HCT116 (cell line): ENCODE measurements at regions not wholly inside any gene's neighbourhood (a gene's known extent, or its start where the extent isn't known, plus 50 kb on each side); places are given as distances from the start of the nearest gene placed in this dataset.

Experiments used
- ATAC-seq: fragments of 200-7000 bp; cut with Tn5 transposase; 2 replicates; pipeline ENCODE4 v1.9.1; 2020; ENCODE audit warnings: mild to moderate bottlenecking, moderate library complexity
- BruUV-seq: library from RNA; stranded (reverse); fragments of 400-500 nt; replicated peaks from 2 replicates; lab custom pipeline; 2021; lab: Mats Ljungman, UMichigan
- CTCF ChIA-PET: fragments of 300-600 bp; sonication (Branson Sonifier 250); formaldehyde crosslinking; loops from one replicate; lab custom pipeline; 2021; ENCODE audit warnings: antibody characterized with exemption; lab: Charles Lee
- POLR2A ChIA-PET: fragments of 300-600, 350-600 bp; sonication (Branson Sonifier 250); formaldehyde crosslinking; loops from one replicate; lab custom pipeline; 2021; ENCODE audit warnings: antibody characterized with exemption; lab: Charles Lee
- RAD21 ChIA-PET, 2 experiments: fragments of 300-600 bp; sonication (Branson Sonifier 250); formaldehyde crosslinking; loops; one replicate each; lab custom pipeline; 2023; ENCODE audit warnings: low total read pairs in 2 of 2; ENCODE audit not compliant: uncharacterized antibody in 2 of 2, unreplicated experiment in 2 of 2, low non-redundant PET in 1 of 2; lab: Charles Lee
- DNase-seq: peaks from one replicate; pipeline ENCODE4 v3.0.0-alpha.2; 2010; ENCODE audit warnings: low read depth, low spot score
- H2AFZ ChIP-seq: fragments of 200-600 bp; shearing (Covaris generic), sonication (generic); 2 replicates; pipeline ENCODE4 v1.6.1; 2017; ENCODE audit warnings: low read depth, mixed run types, mixed read lengths, antibody characterized with exemption, low read length; ENCODE audit not compliant: poor library complexity, severe bottlenecking
- H3K27ac ChIP-seq: 2 replicates; pipeline ENCODE4 v1.5.1; 2012; ENCODE audit warnings: low read depth, low read length
- H3K27me3 ChIP-seq: fragments of 200-600 bp; sonication (generic); 2 replicates; pipeline ENCODE4 v1.6.1; 2016; ENCODE audit warnings: mixed run types, low read length, mixed read lengths; ENCODE audit not compliant: insufficient read depth
- H3K36me3 ChIP-seq, 2 experiments: fragments of 200-500 bp in 1 of 2; fragments of 200-600 bp in 1 of 2; sonication (Bioruptor generic) in 1 of 2; sonication (generic) in 1 of 2; 2 replicates each; pipeline versions ENCODE4 v1.5.1 to v1.6.1; 2014 to 2016; ENCODE audit warnings: low read length in 2 of 2, inconsistent platforms in 1 of 2, mixed read lengths in 1 of 2, mixed run types in 1 of 2; ENCODE audit not compliant: insufficient read depth in 2 of 2, control insufficient read depth in 1 of 2
- H3K4me1 ChIP-seq, 2 experiments: fragments of 200-600 bp in 1 of 2; sonication (generic) in 1 of 2; 2 replicates each; pipeline versions ENCODE4 v1.5.1 to v1.6.1; 2012 to 2017; ENCODE audit warnings: low read length in 2 of 2, inconsistent platforms in 1 of 2, mild to moderate bottlenecking in 1 of 2, mixed read lengths in 1 of 2, mixed run types in 1 of 2, moderate library complexity in 1 of 2; ENCODE audit not compliant: insufficient read depth in 2 of 2, control insufficient read depth in 1 of 2
- H3K4me2 ChIP-seq: fragments of 200-600 bp; sonication (generic); 2 replicates; pipeline ENCODE4 v1.6.1; 2017; ENCODE audit warnings: mixed run types, low read length, mixed read lengths
- H3K4me3 ChIP-seq, 2 experiments: fragments of 200-600 bp in 1 of 2; sonication (generic) in 1 of 2; replicated peaks in 1 of 2; 2 replicates each; pipeline ENCODE4 v1.5.1; 2011 to 2016; ENCODE audit warnings: low read length in 2 of 2, control low read depth in 1 of 2, low read depth in 1 of 2, mild to moderate bottlenecking in 1 of 2, mixed read lengths in 1 of 2, mixed run types in 1 of 2
- H3K79me2 ChIP-seq: fragments of 200-600 bp; sonication (generic); 2 replicates; pipeline ENCODE4 v1.6.1; 2017; ENCODE audit warnings: mild to moderate bottlenecking, mixed run types, low read length, moderate library complexity, mixed read lengths; ENCODE audit not compliant: insufficient read depth
- H3K9ac ChIP-seq: fragments of 200-600 bp; sonication (generic); 2 replicates; pipeline ENCODE4 v1.6.1; 2016; ENCODE audit warnings: low read length, mixed read lengths
- H3K9me2 ChIP-seq: fragments of 200-600 bp; sonication (generic), shearing (Covaris generic); 2 replicates; pipeline ENCODE4 v1.6.1; 2017; ENCODE audit warnings: mixed run types, mild to moderate bottlenecking, moderate library complexity; ENCODE audit not compliant: insufficient read depth
- H3K9me3 ChIP-seq, 2 experiments: fragments of 200-500 bp in 1 of 2; fragments of 200-600 bp in 1 of 2; sonication (Bioruptor generic) in 1 of 2; sonication (generic) in 1 of 2; 2 replicates each; pipeline ENCODE4 v1.6.1; 2014 to 2017; ENCODE audit warnings: low read length in 2 of 2, mixed read lengths in 2 of 2, inconsistent platforms in 1 of 2, low read depth in 1 of 2, mild to moderate bottlenecking in 1 of 2, mixed run types in 1 of 2, moderate library complexity in 1 of 2; ENCODE audit not compliant: control insufficient read depth in 1 of 2, insufficient read depth in 1 of 2
- H4K20me1 ChIP-seq: fragments of 200-600 bp; sonication (generic), shearing (Covaris generic); 2 replicates; pipeline ENCODE4 v1.6.1; 2017; ENCODE audit warnings: mixed run types, mild to moderate bottlenecking, moderate library complexity; ENCODE audit not compliant: insufficient read depth
- ATF3 ChIP-seq: IDR thresholded peaks from 2 replicates; pipeline ENCODE4 v1.6.1; 2012
- CBX3 ChIP-seq: IDR thresholded peaks from 2 replicates; pipeline ENCODE4 v1.6.1; 2012; ENCODE audit warnings: low read depth
- CTCF ChIP-seq, 3 experiments: fragments of 200-600 bp in 1 of 3; sonication (generic) in 1 of 3; IDR thresholded peaks in 2 of 3; conservative IDR thresholded peaks in 1 of 3; 2 replicates each; pipeline ENCODE4 v1.5.1; 2012 to 2017; ENCODE audit warnings: low read depth in 2 of 3, low read length in 2 of 3, antibody characterized with exemption in 1 of 3, borderline replicate concordance in 1 of 3, control low read depth in 1 of 3, mild to moderate bottlenecking in 1 of 3, mixed read lengths in 1 of 3, mixed run types in 1 of 3, moderate library complexity in 1 of 3; ENCODE audit not compliant: insufficient read depth in 1 of 3
- ELF1 ChIP-seq: IDR thresholded peaks from 2 replicates; pipeline ENCODE4 v1.6.1; 2012; ENCODE audit warnings: low read depth, borderline replicate concordance
- EZH2phosphoT487 ChIP-seq: fragments of 200-600 bp; IDR thresholded peaks from 2 replicates; pipeline ENCODE4 v1.6.1; 2018; ENCODE audit warnings: antibody characterized with exemption, borderline replicate concordance
- JUND ChIP-seq: IDR thresholded peaks from 2 replicates; pipeline ENCODE4 v1.6.1; 2012
- MAX ChIP-seq: IDR thresholded peaks from 2 replicates; pipeline ENCODE4 v1.6.1; 2012
- POLR2A ChIP-seq: IDR thresholded peaks from 2 replicates; pipeline ENCODE4 v1.7.0; 2011; ENCODE audit warnings: borderline replicate concordance; ENCODE audit not compliant: insufficient read depth, insufficient read length; ENCODE audit errors: extremely low read depth
- POLR2AphosphoS5 ChIP-seq: IDR thresholded peaks from 2 replicates; pipeline ENCODE4 v1.6.1; 2011; ENCODE audit warnings: mild to moderate bottlenecking, low read depth, low read length, moderate library complexity
- RAD21 ChIP-seq: IDR thresholded peaks from 2 replicates; pipeline ENCODE4 v1.6.1; 2012; ENCODE audit warnings: low read depth, mild to moderate bottlenecking
- REST ChIP-seq: IDR thresholded peaks from 2 replicates; pipeline ENCODE4 v1.6.1; 2012; ENCODE audit warnings: low read depth
- SIN3A ChIP-seq: IDR thresholded peaks from 2 replicates; pipeline ENCODE4 v1.6.1; 2012; ENCODE audit warnings: low read depth
- SP1 ChIP-seq: IDR thresholded peaks from 2 replicates; pipeline ENCODE4 v1.6.1; 2012; ENCODE audit warnings: low read depth
- TCF7L2 ChIP-seq: IDR thresholded peaks from 2 replicates; pipeline ENCODE4 v1.7.0; 2011; ENCODE audit warnings: borderline replicate concordance, inconsistent platforms; ENCODE audit not compliant: insufficient read depth, insufficient read length; ENCODE audit errors: extremely low read depth
- YY1 ChIP-seq: IDR thresholded peaks from 2 replicates; pipeline ENCODE4 v1.6.1; 2011; ENCODE audit warnings: low read length, low read depth, moderate library complexity, mild to moderate bottlenecking; ENCODE audit not compliant: insufficient replicate concordance; ENCODE audit errors: extremely low read depth
- ZBTB33 ChIP-seq: IDR thresholded peaks from 2 replicates; pipeline ENCODE4 v1.6.1; 2011; ENCODE audit warnings: mild to moderate bottlenecking, low read length, moderate library complexity; ENCODE audit not compliant: insufficient replicate concordance; ENCODE audit errors: extremely low read depth
- ZFX ChIP-seq: fragments of 450-650 bp; IDR thresholded peaks from 2 replicates; pipeline ENCODE4 v1.6.1; 2017
- ZNF274 ChIP-seq: fragments of 200-500 bp; sonication (Bioruptor generic); IDR thresholded peaks from 2 replicates; pipeline ENCODE4 v1.6.1; 2014; ENCODE audit warnings: mild to moderate bottlenecking, low read depth, low read length, inconsistent platforms
- intact Hi-C: fragments of 100-400 bp; cut with micrococcal nuclease; formaldehyde crosslinking; loops from 2 replicates; pipeline ENCODE4 v1.10.0; 2022

- TF ChIP-seq MAX (no peak), CTCF (IDR thresholded peaks at IDR 0.05 in 2 of 3, conservative IDR thresholded peaks at IDR 0.05 in 1 of 3; ENCODE audit: borderline replicate concordance in 1 of 3, insufficient read depth in 1 of 3, low read depth in 2 of 3, low read length in 2 of 3) (no peak), ATF3 (no peak), POLR2A (no peak), JUND (no peak), EZH2phosphoT487 (no peak), ELF1 (no peak), TCF7L2 (no peak), POLR2AphosphoS5 (no peak), ZBTB33 (no peak), SIN3A (no peak), CBX3 (no peak), YY1 (no peak), RAD21 (no peak), REST (no peak), ZNF274 (no peak), SP1 (no peak), ZFX (no peak)
- Histone ChIP-seq H3K27me3 (peaks cover 7% of the 10 kb centered on the region; the same call in 1 of the 2 replicates), H3K4me1 (no peaks in the 10 kb centered on the region), H3K36me3 (no peaks in the 10 kb centered on the region), H2AFZ (no peak overlapping the region), H3K9me3 (no peaks in the 10 kb centered on the region), H3K79me2 (no peaks in the 10 kb centered on the region), H3K4me2 (no peak overlapping the region), H3K9ac (no peak overlapping the region), H3K9me2 (no peaks in the 10 kb centered on the region), H4K20me1 (no peaks in the 10 kb centered on the region), H3K4me3 (no peak overlapping the region), H3K27ac (no peak overlapping the region)
- RAD21 ChIA-PET, result no interaction called here
- no peak for ATAC-seq
- no TSS peak for BruUV-seq
- CTCF ChIA-PET, result no interaction called here
- DNase-seq, result no peak
- intact Hi-C loops, result no loop called here
- POLR2A ChIA-PET, result no interaction called here
Observed at GRCh38 chr2:129324349-129324748, 655.1 kb upstream of the RAB6C start.
